ENCODE measurements at regions not wholly inside any gene's neighbourhood (a gene's known extent, or its start where the extent isn't known, plus 50 kb on each side); places are given as distances from the start of the nearest gene placed in this dataset.

DNA sequence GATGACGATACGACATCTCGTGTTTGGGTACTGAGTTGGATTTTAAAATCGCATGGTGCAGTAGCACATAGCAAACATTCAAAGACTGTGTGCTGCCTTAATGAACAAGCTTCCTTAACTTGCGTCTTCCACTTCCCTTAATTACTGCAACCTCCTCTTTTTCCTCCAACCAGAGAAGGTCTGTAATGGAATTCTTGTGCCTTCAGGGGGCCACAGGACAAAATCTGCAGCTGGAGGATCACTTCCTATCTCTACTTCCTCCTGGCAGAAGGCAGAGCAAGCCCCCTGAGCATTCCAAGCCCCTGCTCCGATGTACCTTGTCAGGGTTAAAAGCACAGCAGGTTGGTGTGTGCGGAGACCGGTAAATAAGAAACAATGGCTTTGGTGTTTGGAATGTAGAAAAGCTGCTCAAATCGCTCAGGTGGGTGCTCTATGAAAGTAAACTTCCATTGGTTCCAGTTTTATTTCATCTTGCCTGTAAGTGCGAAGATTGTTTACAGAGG is 151.3 kb upstream of the UQCRFS1 start:
- Histone ChIP-seq H3K79me2 (ENCODE audit: insufficient read depth, low read length) (no peaks in the 10 kb centered on the region), H3K27me3 (ENCODE audit: insufficient read depth, low read length, poor library complexity) (peaks cover 7% of the 10 kb centered on the region), H2AFZ (ENCODE audit: low read depth, low read length) (no peak overlapping the region), H3K9me3 (ENCODE audit: insufficient read depth, low read length, severe bottlenecking) (peaks cover 2% of the 10 kb centered on the region), H3K36me3 (ENCODE audit: insufficient read depth, low read length) (no peaks in the 10 kb centered on the region), H3K4me1 (ENCODE audit: insufficient read depth, low read length) (no peaks in the 10 kb centered on the region), H3K27ac (ENCODE audit: low read length) (no peak overlapping the region), H3K9ac (ENCODE audit: low read depth, low read length) (no peak overlapping the region), H4K20me1 (ENCODE audit: insufficient read depth, low read length) (no peaks in the 10 kb centered on the region), H3K4me2 (ENCODE audit: insufficient read depth, low read length) (no peak overlapping the region), H3K4me3 (ENCODE audit: low read depth in 1 of 2, low read length in 2 of 2) (no peak overlapping the region)
- TF ChIP-seq, protein P1, sequence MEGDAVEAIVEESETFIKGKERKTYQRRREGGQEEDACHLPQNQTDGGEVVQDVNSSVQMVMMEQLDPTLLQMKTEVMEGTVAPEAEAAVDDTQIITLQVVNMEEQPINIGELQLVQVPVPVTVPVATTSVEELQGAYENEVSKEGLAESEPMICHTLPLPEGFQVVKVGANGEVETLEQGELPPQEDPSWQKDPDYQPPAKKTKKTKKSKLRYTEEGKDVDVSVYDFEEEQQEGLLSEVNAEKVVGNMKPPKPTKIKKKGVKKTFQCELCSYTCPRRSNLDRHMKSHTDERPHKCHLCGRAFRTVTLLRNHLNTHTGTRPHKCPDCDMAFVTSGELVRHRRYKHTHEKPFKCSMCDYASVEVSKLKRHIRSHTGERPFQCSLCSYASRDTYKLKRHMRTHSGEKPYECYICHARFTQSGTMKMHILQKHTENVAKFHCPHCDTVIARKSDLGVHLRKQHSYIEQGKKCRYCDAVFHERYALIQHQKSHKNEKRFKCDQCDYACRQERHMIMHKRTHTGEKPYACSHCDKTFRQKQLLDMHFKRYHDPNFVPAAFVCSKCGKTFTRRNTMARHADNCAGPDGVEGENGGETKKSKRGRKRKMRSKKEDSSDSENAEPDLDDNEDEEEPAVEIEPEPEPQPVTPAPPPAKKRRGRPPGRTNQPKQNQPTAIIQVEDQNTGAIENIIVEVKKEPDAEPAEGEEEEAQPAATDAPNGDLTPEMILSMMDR (IDR thresholded peaks at IDR 0.05; ENCODE audit: borderline replicate concordance, extremely low read depth, low read length, poor library complexity, severe bottlenecking), result no peak
- no peak for TF ChIP-seq EZH2 (IDR thresholded peaks at IDR 0.05; ENCODE audit: borderline replicate concordance, low read depth, low read length, severe bottlenecking)
- DNase-seq (no peak), ATAC-seq (ENCODE audit: insufficient read depth, low read depth) (no peak)

DNA sequence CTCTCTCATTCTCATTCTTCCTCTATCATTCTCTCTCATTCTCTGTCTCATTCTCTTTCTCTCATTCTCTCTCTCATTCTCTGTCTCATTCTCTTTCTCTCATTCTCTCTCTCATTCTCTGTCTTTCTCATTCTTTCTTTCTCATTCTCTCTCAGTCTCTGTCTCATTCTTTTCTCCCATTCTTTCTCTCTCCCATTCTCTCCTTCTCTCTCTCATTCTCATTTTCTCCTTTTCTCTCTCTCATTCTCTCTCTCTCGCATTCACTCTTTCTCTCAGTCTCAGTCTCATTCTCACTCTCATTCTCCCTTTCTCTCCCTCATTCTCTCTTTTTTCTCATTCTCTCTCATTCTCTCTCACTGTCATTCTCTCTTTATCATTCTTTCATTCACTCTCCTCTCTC is 152.0 kb upstream of the UQCRFS1 start:
- no peak overlapping the region for H2AFZ ChIP-seq (ENCODE audit: low read depth, low read length)
- H3K9me3 ChIP-seq (ENCODE audit: insufficient read depth, low read length, severe bottlenecking), result peaks cover 2% of the 10 kb centered on the region
- H4K20me1 ChIP-seq (ENCODE audit: insufficient read depth, low read length), result no peaks in the 10 kb centered on the region
- no peaks in the 10 kb centered on the region for H3K4me1 ChIP-seq (ENCODE audit: insufficient read depth, low read length)
- H3K4me2 ChIP-seq (ENCODE audit: insufficient read depth, low read length), result no peak overlapping the region
- no peaks in the 10 kb centered on the region for H3K79me2 ChIP-seq (ENCODE audit: insufficient read depth, low read length)
- ATAC-seq (ENCODE audit: insufficient read depth, low read depth), result no peak
- no peak overlapping the region for H3K4me3 ChIP-seq (ENCODE audit: low read depth in 1 of 2, low read length in 2 of 2)
- no peak overlapping the region for H3K9ac ChIP-seq (ENCODE audit: low read depth, low read length)
- no peaks in the 10 kb centered on the region for H3K36me3 ChIP-seq (ENCODE audit: insufficient read depth, low read length)
- TF ChIP-seq, protein P1 (IDR thresholded peaks at IDR 0.05; ENCODE audit: borderline replicate concordance, extremely low read depth, low read length, poor library complexity, severe bottlenecking), result no peak
- TF ChIP-seq EZH2 (IDR thresholded peaks at IDR 0.05; ENCODE audit: borderline replicate concordance, low read depth, low read length, severe bottlenecking), result no peak
- H3K27me3 ChIP-seq (ENCODE audit: insufficient read depth, low read length, poor library complexity), result peaks cover 7% of the 10 kb centered on the region
- DNase-seq, result no peak
- H3K27ac ChIP-seq (ENCODE audit: low read length), result no peak overlapping the region

DNA sequence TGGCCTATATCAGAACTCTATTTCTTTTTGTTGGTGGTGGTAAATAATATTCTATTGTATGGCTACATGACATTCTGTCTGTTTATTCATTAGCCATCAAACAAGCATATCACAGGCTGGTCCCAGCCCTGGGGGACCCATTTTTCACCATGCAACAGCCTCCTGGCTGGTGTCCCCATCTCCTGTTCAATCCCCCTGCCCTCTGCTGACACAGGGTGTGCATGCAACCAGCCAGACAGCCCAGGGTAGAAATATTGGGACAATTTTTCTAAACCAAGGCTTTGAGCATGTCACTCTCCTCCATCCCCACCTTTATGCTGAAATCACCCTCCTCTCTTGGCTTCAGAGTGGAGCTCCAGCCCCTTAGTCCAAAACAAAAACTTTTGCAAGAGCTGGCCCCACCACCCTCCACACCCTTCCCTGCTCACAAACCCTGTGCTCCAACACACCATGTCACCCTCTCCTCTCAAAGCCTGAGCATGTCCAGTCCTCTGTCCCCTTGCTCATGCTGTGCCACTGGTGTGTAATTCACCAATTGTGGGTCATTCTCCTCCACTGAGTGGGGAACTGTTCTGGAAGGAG is 153.0 kb upstream of the UQCRFS1 start:
- Histone ChIP-seq H3K27ac (ENCODE audit: low read length) (no peak overlapping the region), H3K79me2 (ENCODE audit: insufficient read depth, low read length) (no peaks in the 10 kb centered on the region), H3K27me3 (ENCODE audit: insufficient read depth, low read length, poor library complexity) (peaks cover 7% of the 10 kb centered on the region), H3K4me2 (ENCODE audit: insufficient read depth, low read length) (no peak overlapping the region), H3K9ac (ENCODE audit: low read depth, low read length) (no peak overlapping the region), H3K36me3 (ENCODE audit: insufficient read depth, low read length) (no peaks in the 10 kb centered on the region), H3K4me3 (ENCODE audit: low read depth in 1 of 2, low read length in 2 of 2) (no peak overlapping the region), H3K9me3 (ENCODE audit: insufficient read depth, low read length, severe bottlenecking) (peaks cover 2% of the 10 kb centered on the region), H4K20me1 (ENCODE audit: insufficient read depth, low read length) (no peaks in the 10 kb centered on the region), H2AFZ (ENCODE audit: low read depth, low read length) (no peak overlapping the region), H3K4me1 (ENCODE audit: insufficient read depth, low read length) (no peaks in the 10 kb centered on the region)
- no peak for ATAC-seq (ENCODE audit: insufficient read depth, low read depth)
- no peak for DNase-seq
- TF ChIP-seq EZH2 (IDR thresholded peaks at IDR 0.05; ENCODE audit: borderline replicate concordance, low read depth, low read length, severe bottlenecking), result no peak
- TF ChIP-seq, protein P1 (IDR thresholded peaks at IDR 0.05; ENCODE audit: borderline replicate concordance, extremely low read depth, low read length, poor library complexity, severe bottlenecking), result no peak

Data from DND-41 (cell line).